Right kidney (tissue), 1 donor: ENCODE measurements at regions not wholly inside any gene's neighbourhood (a gene's known extent, or its start where the extent isn't known, plus 50 kb on each side); places are given as distances from the start of the nearest gene placed in this dataset.

Experiments
- DNase-seq: peaks from one replicate; pipeline ENCODE4 v3.0.0-alpha.2; 2016

- no peak for DNase-seq
Measured at GRCh38 chr3:168506589-168506988, 410.9 kb upstream of the GOLIM4 start.

DNA sequence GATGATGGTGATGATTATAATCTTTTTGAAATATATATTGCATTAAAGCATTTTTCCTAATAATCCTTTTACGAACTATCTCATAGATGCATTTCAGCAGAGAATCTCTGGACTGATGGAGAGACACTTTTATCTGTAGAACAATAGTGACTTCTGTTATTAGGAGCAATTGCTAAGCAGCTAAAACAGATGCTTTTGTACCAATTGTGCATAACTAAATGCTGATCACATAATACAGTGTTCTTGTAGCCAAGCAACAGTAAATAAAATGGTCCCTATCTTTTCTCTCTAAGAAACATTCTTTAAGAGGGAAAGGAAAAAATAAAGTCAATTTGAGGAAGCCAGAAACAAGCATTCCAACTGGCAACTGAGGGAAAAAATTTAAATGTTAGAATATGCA is 405.8 kb upstream of the GOLIM4 start:
- DNase-seq: no peak

- DNase-seq: no peak
Measured at GRCh38 chr3:168498194-168498593, 402.5 kb upstream of the GOLIM4 start.

GRCh38 chr3:168497741-168498140 is 402.0 kb upstream of the GOLIM4 start:
- no peak for DNase-seq

DNA sequence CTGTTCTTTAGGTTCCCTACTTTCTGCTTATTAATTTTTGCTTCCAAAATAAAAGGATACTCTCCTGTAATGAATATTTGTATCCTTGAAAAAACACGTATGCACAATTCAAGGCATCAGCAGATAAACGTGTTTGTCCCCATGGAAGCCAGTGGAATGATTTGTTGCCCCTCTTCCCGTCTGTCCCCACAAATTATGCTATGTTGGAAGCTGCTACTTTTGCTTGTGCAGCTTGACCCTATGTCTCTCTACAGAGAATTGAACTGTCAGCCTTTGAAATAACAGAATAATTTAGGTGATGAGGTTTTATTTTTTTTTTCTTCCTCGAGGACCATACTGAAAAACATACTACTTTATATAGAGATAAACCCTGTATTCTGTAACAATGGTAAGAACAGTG is 401.5 kb upstream of the GOLIM4 start:
- no peak for DNase-seq

- DNase-seq: no peak
Measured at GRCh38 chr3:168495932-168496331, 400.2 kb upstream of the GOLIM4 start.

- no peak for DNase-seq
Measured at GRCh38 chr3:168495270-168495669, 399.5 kb upstream of the GOLIM4 start.

DNA sequence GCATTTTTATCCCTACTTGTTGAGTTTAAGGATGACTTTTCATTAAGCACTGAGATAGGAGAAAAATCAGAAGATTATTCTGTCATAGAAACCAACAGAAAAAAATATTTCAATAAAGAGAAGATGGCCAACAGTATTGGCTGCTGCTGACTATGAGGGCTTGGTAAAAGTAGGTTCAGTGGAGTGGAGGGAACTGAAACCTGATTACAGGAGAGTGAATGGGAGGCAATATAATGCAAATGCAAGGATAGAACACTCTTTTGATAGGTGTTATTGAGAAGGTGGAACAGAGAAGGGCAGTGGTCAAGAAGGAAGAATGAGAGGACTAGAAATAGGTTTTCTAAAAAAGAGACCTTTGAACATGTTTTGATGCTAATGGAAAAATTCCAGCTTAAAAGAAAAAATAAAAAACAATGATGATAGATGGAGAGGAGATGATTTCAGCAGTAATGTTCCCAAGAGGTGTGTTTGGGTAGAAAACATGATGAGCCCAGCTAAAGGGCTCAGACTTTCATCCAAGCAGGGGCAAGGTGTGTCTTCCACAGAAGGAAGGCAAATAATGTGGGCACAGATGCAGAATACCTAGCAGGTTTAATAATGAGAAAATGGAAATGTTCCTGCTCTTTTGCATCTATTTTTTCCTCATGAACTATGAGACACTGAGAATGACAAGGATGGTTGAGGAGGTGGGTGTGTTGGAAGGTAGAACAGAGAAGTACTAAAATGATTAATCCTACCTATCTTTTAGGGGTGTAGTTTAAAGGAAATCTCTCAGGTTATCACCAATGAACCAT is 397.9 kb upstream of the GOLIM4 start:
- no peak for DNase-seq

- DNase-seq: no peak
Measured at GRCh38 chr3:168490981-168491380, 395.3 kb upstream of the GOLIM4 start.

- no peak for DNase-seq
Measured at GRCh38 chr3:168489301-168489700, 393.6 kb upstream of the GOLIM4 start.

DNA sequence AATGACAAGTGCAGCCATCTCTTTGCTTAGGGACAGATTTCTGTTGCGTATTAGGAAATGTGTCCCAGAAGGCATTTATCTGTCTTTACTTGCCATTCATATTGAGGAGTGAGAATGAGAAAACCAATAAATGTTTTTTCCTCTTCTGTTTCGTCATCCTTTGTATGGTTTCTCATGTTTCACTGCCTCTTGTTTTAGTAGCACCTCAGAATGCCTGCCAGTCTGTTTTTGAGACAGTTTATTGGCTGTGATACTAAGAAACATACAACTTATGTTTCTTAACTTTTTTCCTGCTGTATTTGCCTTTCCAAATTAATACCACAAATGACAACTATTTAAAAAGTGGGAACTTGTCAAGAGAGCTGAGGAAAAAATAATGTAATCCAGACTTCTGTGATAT is 390.2 kb upstream of the GOLIM4 start:
- DNase-seq: no peak

DNA sequence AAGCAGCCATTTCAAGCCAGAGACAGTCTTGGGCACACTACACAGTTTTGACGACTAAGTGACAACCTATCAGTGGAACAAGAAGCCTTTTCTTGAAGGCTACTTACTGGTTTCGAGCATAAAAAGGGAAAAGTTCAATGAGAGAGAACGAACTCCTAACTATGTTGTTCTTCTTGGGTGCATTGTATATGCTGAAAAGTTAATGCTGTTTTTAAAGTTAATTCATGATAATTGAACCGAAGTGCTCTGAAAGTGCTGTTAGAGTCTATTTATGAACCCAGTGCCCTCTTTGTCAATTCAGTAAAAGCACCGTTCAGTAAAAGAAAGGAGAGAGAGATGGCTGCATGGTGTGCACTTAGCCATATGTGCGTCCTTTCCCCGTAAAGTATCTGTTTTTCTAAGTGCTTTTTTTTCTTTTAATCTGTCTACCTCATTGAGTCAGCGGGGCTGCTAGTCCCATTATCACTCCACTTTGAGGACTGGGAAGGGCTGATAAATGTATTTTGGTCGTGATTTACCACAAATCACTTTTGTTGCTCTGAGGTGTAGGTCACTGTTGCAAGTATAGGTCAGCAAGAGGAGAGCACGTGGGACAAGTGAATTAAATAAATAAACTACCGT is 380.7 kb upstream of the GOLIM4 start:
- no peak for DNase-seq

DNA sequence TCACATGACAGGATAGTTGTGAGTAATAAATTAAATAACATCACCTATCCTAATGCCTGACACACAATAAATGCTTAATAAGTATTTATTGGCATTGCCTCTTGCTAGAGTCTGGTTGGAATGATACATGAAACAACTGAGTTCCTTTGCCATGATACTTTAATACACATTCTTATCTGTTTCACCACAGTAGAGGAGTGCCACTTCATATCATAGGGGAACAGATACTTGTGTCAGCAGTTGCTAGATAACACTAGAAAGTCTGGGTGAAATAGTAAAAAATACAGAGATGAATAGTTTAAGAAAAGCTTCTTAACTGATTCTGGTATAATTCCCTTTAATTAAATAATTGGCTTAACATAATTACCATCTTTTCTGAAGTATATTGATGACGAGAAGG is 380.0 kb upstream of the GOLIM4 start:
- DNase-seq: no peak

DNA sequence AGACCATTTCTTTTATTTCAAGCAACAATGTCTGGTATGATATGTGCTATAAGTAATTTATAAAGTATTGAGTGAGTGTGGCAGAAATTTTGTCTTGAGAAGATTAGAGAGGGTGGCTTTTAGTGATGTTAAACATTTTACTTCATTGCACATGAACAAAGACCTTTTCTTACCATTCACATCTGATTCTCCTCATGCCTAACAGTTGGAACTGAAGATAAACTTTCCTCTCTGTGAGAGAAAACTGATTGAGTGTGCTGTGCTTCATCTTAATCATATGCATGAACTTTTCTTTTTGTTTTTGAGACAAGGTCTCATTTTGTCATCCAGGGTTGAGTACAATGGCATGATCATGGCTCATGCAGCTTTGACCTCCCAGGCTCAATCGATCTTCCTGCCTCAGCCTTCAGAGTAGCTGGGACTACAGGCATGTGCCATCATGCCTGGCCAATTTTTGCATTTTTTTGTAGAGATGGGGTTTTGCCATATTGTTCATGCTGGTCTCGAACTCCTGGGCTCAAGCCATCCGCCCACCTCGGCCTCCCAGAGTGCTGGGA is 377.7 kb upstream of the GOLIM4 start:
- DNase-seq: no peak

GRCh38 chr3:168472783-168473182 is 377.1 kb upstream of the GOLIM4 start:
- no peak for DNase-seq

- no peak for DNase-seq
Measured at GRCh38 chr3:168470380-168470779, 374.7 kb upstream of the GOLIM4 start.

GRCh38 chr3:168469436-168469835 is 373.7 kb upstream of the GOLIM4 start:
- DNase-seq: no peak

- peak; percentile 15 for DNase-seq
Measured at GRCh38 chr3:168467115-168467714, 371.5 kb upstream of the GOLIM4 start.

GRCh38 chr3:168461793-168462192 is 366.1 kb upstream of the GOLIM4 start:
- DNase-seq: no peak

- DNase-seq: no peak
Measured at GRCh38 chr3:168459226-168459784, 363.6 kb upstream of the GOLIM4 start.

GRCh38 chr3:168457954-168458539 is 362.3 kb upstream of the GOLIM4 start:
- no peak for DNase-seq

GRCh38 chr3:168455814-168456213 is 360.1 kb upstream of the GOLIM4 start:
- DNase-seq: no peak

- no peak for DNase-seq
Measured at GRCh38 chr3:168453623-168454022, 357.9 kb upstream of the GOLIM4 start.
